Lung (tissue), 11 donors: ENCODE measurements at regions not wholly inside any gene's neighbourhood (a gene's known extent, or its start where the extent isn't known, plus 50 kb on each side); places are given as distances from the start of the nearest gene placed in this dataset.

Experiments used
- ATAC-seq: fragments of 200-7000 bp; cut with Tn5 transposase; one replicate; pipeline ENCODE4 v1.9.1; 2020; ENCODE audit warnings: moderate number of reproducible peaks; ENCODE audit not compliant: insufficient read depth, low FRiP score
- DNase-seq, 3 donors: peaks; one replicate each; pipeline ENCODE4 v3.0.0-alpha.2; 2013 to 2017
- H3K27ac ChIP-seq, 2 donors: one replicate each; pipeline ENCODE4 v1.5.1; 2013; ENCODE audit warnings: mild to moderate bottlenecking in 2 of 2, moderate library complexity in 2 of 2, control low read depth in 1 of 2, inconsistent platforms in 1 of 2, low read depth in 1 of 2, low read length in 1 of 2
- H3K27me3 ChIP-seq, 3 donors: one replicate each; pipeline ENCODE4 v1.5.1; 2013; ENCODE audit warnings: low read length in 2 of 3; ENCODE audit not compliant: control insufficient read depth in 3 of 3, insufficient read depth in 3 of 3
- H3K36me3 ChIP-seq, 4 donors: one replicate each; pipeline ENCODE4 v1.5.1; 2013; ENCODE audit warnings: low read length in 4 of 4, mild to moderate bottlenecking in 1 of 4, moderate library complexity in 1 of 4; ENCODE audit not compliant: control insufficient read depth in 4 of 4, insufficient read depth in 4 of 4
- H3K4me1 ChIP-seq, 5 donors: one replicate each; pipeline ENCODE4 v1.5.1; 2013; ENCODE audit warnings: low read length in 5 of 5, mild to moderate bottlenecking in 2 of 5, moderate library complexity in 1 of 5; ENCODE audit not compliant: control insufficient read depth in 5 of 5, insufficient read depth in 5 of 5
- H3K4me3 ChIP-seq: one replicate; pipeline ENCODE4 v1.5.1; 2013; ENCODE audit warnings: mild to moderate bottlenecking, control low read depth, moderate library complexity
- H3K9ac ChIP-seq, 2 donors: one replicate each; pipeline ENCODE4 v1.5.1; 2013; ENCODE audit warnings: low read length in 2 of 2, control low read depth in 1 of 2; ENCODE audit not compliant: insufficient read depth in 1 of 2
- H3K9me3 ChIP-seq, 4 donors: one replicate each; pipeline ENCODE4 v1.5.1; 2013; ENCODE audit warnings: low read length in 3 of 4, mild to moderate bottlenecking in 1 of 4, moderate library complexity in 1 of 4; ENCODE audit not compliant: control insufficient read depth in 4 of 4, insufficient read depth in 3 of 4
- CTCF ChIP-seq: IDR thresholded peaks from 2 replicates; pipeline ENCODE4 v1.5.1; 2012; ENCODE audit warnings: mild to moderate bottlenecking; ENCODE audit errors: control extremely low read depth, extremely low read depth
- WGBS, 2 donors: extraction: QIAGEN DNeasy Blood & Tissue Kit; methylation state at CpG; one replicate each; pipeline ENCODE4 v1.1.7; 2013; 5-methylcytosine and 5-hydroxymethylcytosine counted together
- donor health status: control.
- donor health status: control.
- donor health status: Bipolar disorder and iron deficiency.
- donor health status: healthy.
- donor health status: DM: yes; HTN: yes; CAD: no.

GRCh38 chr2:3009005-3009404 lies 368.6 kb downstream of the EIPR1 start:
- Histone ChIP-seq H3K27me3 (peaks cover 0 to 11% (median 0%) of the 10 kb centered on the region in 3 donors), H3K4me3 (no peak overlapping the region), H3K9me3 (peaks cover 0 to 11% (median 3%) of the 10 kb centered on the region in 4 donors), H3K27ac (no peak overlapping the region), H3K4me1 (no peaks in the 10 kb centered on the region), H3K36me3 (no peaks in the 10 kb centered on the region), H3K9ac (no peak overlapping the region)
- ATAC-seq: no peak
- WGBS, 2 donors: 55 to 58% methylated on average over 8 of the region's 8 CpGs
- TF ChIP-seq CTCF: no peak
- DNase-seq: no peak

- DNase-seq: no peak
- Histone ChIP-seq H3K9ac (no peak overlapping the region), H3K27ac (no peak overlapping the region), H3K27me3 (peaks cover 0 to 11% (median 0%) of the 10 kb centered on the region in 3 donors), H3K4me1 (no peaks in the 10 kb centered on the region), H3K4me3 (no peak overlapping the region), H3K36me3 (no peaks in the 10 kb centered on the region), H3K9me3 (peaks cover 0 to 11% (median 2%) of the 10 kb centered on the region in 4 donors)
- no peak for TF ChIP-seq CTCF
- no peak for ATAC-seq
- WGBS, 2 donors: 51 to 64% methylated on average over 4 of the region's 4 CpGs
Measured at GRCh38 chr2:3008561-3008960, 369.1 kb downstream of the EIPR1 start.

DNA sequence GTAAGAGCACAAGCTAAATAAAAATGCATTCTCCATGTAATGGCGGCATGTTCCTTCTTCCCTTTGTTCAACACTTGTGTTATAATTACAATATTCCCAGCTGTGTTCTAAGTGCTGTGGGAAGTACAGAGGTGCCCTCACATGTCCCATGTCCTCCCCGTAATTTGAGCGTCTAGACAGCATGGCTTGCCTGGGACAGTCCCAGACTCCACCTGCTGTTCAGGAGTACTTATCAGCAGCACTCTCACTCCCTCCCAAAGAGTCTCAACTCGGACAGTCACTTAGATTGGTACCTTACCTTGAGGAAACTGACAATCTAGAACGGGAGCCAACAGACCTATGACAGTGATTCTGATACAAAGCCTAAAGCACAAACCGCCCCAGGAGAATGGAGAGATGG lies 370.5 kb downstream of the EIPR1 start:
- no peak for ATAC-seq
- no peak for DNase-seq
- 86 to 90% methylated on average over 6 of the region's 6 CpGs for WGBS, 2 donors

More for the DNA sequence above, 370.5 kb downstream of the EIPR1 start:
- Histone ChIP-seq H3K27ac (no peak overlapping the region), H3K4me1 (no peaks in the 10 kb centered on the region), H3K9me3 (peaks cover 0 to 8% (median 0%) of the 10 kb centered on the region in 4 donors), H3K36me3 (no peaks in the 10 kb centered on the region), H3K9ac (no peak overlapping the region), H3K27me3 (peaks cover 0 to 11% (median 2%) of the 10 kb centered on the region in 3 donors), H3K4me3 (no peak overlapping the region)
- TF ChIP-seq CTCF: no peak
